Mesothelial cell of epicardium (in vitro differentiated cells): ENCODE measurements at regions not wholly inside any gene's neighbourhood (a gene's known extent, or its start where the extent isn't known, plus 50 kb on each side); places are given as distances from the start of the nearest gene placed in this dataset.

ENCODE experiments used
- DNase-seq, 2 experiments: peaks; one replicate each; pipeline ENCODE4 v3.0.0; 2021; ENCODE audit warnings: low spot score in 2 of 2; ENCODE audit not compliant: unreplicated experiment in 2 of 2
- H3K27ac Mint-ChIP-seq: 2 replicates; pipeline ENCODE4 v1.8.0; 2021; ENCODE audit warnings: mixed read lengths
- H3K27me3 Mint-ChIP-seq: 2 replicates; pipeline ENCODE4 v1.8.0; 2021; ENCODE audit warnings: low read depth, mixed read lengths
- H3K36me3 Mint-ChIP-seq: 2 replicates; pipeline ENCODE4 v1.8.0; 2021; ENCODE audit warnings: mixed read lengths
- H3K4me1 Mint-ChIP-seq: 2 replicates; pipeline ENCODE4 v1.8.0; 2021; ENCODE audit warnings: mixed read lengths
- H3K4me3 Mint-ChIP-seq: 2 replicates; pipeline ENCODE4 v1.8.0; 2021; ENCODE audit warnings: mild to moderate bottlenecking, moderate library complexity, mixed read lengths
- H3K9me3 Mint-ChIP-seq: 2 replicates; pipeline ENCODE4 v1.8.0; 2021; ENCODE audit warnings: mixed read lengths
- CTCF ChIP-seq: fragments of 200-600 bp; sonication (generic); IDR thresholded peaks from one replicate; pipeline ENCODE4 v1.5.0; 2021; ENCODE audit warnings: antibody characterized with exemption; ENCODE audit not compliant: unreplicated experiment

- no peak for DNase-seq
- Mint-ChIP-seq H3K9me3 (peaks cover 8% of the 10 kb centered on the region), H3K27ac (no peak overlapping the region), H3K36me3 (no peaks in the 10 kb centered on the region), H3K4me1 (no peaks in the 10 kb centered on the region), H3K4me3 (no peak overlapping the region), H3K27me3 (no peaks in the 10 kb centered on the region)
- TF ChIP-seq CTCF, result no peak
Observed at GRCh38 chr13:58827904-58828303, 1196.4 kb downstream of the PCDH17 start.

GRCh38 chr13:58830841-58831240 lies 1199.3 kb downstream of the PCDH17 start:
- Mint-ChIP-seq H3K9me3 (peaks cover 14% of the 10 kb centered on the region), H3K4me1 (no peaks in the 10 kb centered on the region), H3K36me3 (no peaks in the 10 kb centered on the region), H3K27ac (no peak overlapping the region), H3K27me3 (no peaks in the 10 kb centered on the region), H3K4me3 (no peak overlapping the region)
- no peak for DNase-seq
- no peak for TF ChIP-seq CTCF

- Mint-ChIP-seq H3K4me1 (no peaks in the 10 kb centered on the region), H3K9me3 (peaks cover 7% of the 10 kb centered on the region), H3K4me3 (no peak overlapping the region), H3K36me3 (no peaks in the 10 kb centered on the region), H3K27me3 (no peaks in the 10 kb centered on the region), H3K27ac (no peak overlapping the region)
- DNase-seq, result no peak
- no peak for TF ChIP-seq CTCF
Observed at GRCh38 chr13:58838615-58839014, 1207.1 kb downstream of the PCDH17 start.

GRCh38 chr13:58843071-58843470 lies 1211.5 kb downstream of the PCDH17 start:
- Mint-ChIP-seq H3K4me3 (no peak overlapping the region), H3K9me3 (peaks cover 30% of the 10 kb centered on the region), H3K27me3 (no peaks in the 10 kb centered on the region), H3K36me3 (peaks cover 5% of the 10 kb centered on the region), H3K4me1 (no peaks in the 10 kb centered on the region), H3K27ac (no peak overlapping the region)
- no peak for DNase-seq
- no peak for TF ChIP-seq CTCF

GRCh38 chr13:58843567-58843966 lies 1212.0 kb downstream of the PCDH17 start:
- Mint-ChIP-seq H3K36me3 (peaks cover 5% of the 10 kb centered on the region), H3K27ac (no peak overlapping the region)
- no peak for DNase-seq

More at GRCh38 chr13:58843567-58843966, 1212.0 kb downstream of the PCDH17 start:
- Mint-ChIP-seq H3K4me3 (no peak overlapping the region), H3K9me3 (peaks cover 30% of the 10 kb centered on the region), H3K4me1 (no peaks in the 10 kb centered on the region), H3K27me3 (no peaks in the 10 kb centered on the region)
- no peak for TF ChIP-seq CTCF
